ENCODE measurements at regions not wholly inside any gene's neighbourhood (a gene's known extent, or its start where the extent isn't known, plus 50 kb on each side); places are given as distances from the start of the nearest gene placed in this dataset.

- in situ Hi-C loops (cut with MboI) = no loop called here
Observed at GRCh38 chr1:182114627-182115023, 53.1 kb upstream of the ZNF648 start.

More at GRCh38 chr1:182114627-182115023, 53.1 kb upstream of the ZNF648 start:
- Histone ChIP-seq H2AFZ (ENCODE audit: low read depth, low read length) (0 out of 2 replicates have a peak overlapping the region, but pooled peaks have one; percentile 15), H3K9me1 (ENCODE audit: control insufficient read depth, insufficient read depth, low read length) (no peaks in the 10 kb centered on the region), H4K20me1 (replicated peaks; ENCODE audit: control insufficient read depth, insufficient read depth, low read length) (no peaks in the 10 kb centered on the region), H3K4me1 (replicated peaks in 1 of 2; ENCODE audit: control insufficient read depth in 2 of 2, insufficient read depth in 2 of 2, low read length in 2 of 2) (peaks cover 0 to 3% of the 10 kb centered on the region in 2 experiments; a peak in 3 of 5 replicates), H3K27ac (ENCODE audit: extremely low read depth, low read depth, low read length) (no peak overlapping the region), H3K9ac (ENCODE audit: insufficient read depth in 1 of 2, low read depth in 2 of 2, low read length in 2 of 2) (no peak overlapping the region), H3K79me2 (ENCODE audit: control insufficient read depth, insufficient read depth, low read length) (no peaks in the 10 kb centered on the region), H3K4me3 (no peak overlapping the region), H3K27me3 (ENCODE audit: control insufficient read depth in 2 of 2, insufficient read depth in 2 of 2, low read length in 2 of 2) (peaks cover 19 to 43% of the 10 kb centered on the region in 2 experiments), H3K4me2 (ENCODE audit: insufficient read depth, low read length) (peak overlapping the region; percentile 42; the same call in 1 of the 2 replicates), H3K36me3 (ENCODE audit: control insufficient read depth, insufficient read depth, low read length) (no peaks in the 10 kb centered on the region), H3K9me3 (replicated peaks; ENCODE audit: control insufficient read depth, insufficient read depth, low read depth, low read length) (no peaks in the 10 kb centered on the region)
- 2% methylated on average over 9 of the region's 9 CpGs for WGBS (ENCODE audit: insufficient coverage, low coverage, missing lambda C conversion rate)
- no TSS peak for BruUV-seq (replicated peaks)
- peak; percentile 52 for FAIRE-seq
- ChIA-PET POLR2A (interaction anchor here (0.8 to 1.0 kb wide), 4 partner anchors 16 to 282 kb away, joined by 3 to 4 read pairs (median 3); no protein-coding TSS in a partner anchor), CTCF (ENCODE audit: low intra/inter-chr PET ratio) (interaction anchor here (1.1 kb wide), 1 partner anchor 30 kb away, joined by 3 read pairs; no protein-coding TSS in a partner anchor)
- TF ChIP-seq ZNF79 (CRISPR knock-in tag; IDR thresholded peaks at IDR 0.05; ENCODE audit: low read depth) (no peak), ZNF639 (CRISPR knock-in tag; conservative IDR thresholded peaks at IDR 0.05 in 1 of 2, IDR thresholded peaks at IDR 0.05 in 1 of 2) (no peak), CBFA2T3 (IDR thresholded peaks at IDR 0.05) (peak; percentile 68), JUND (IDR thresholded peaks at IDR 0.05; ENCODE audit: borderline replicate concordance, low read depth, low read length) (0 out of 2 replicates have a peak, but pooled peaks have one; percentile 19), JUND (tag; IDR thresholded peaks at IDR 0.05; ENCODE audit: borderline replicate concordance, low read depth, low read length) (no peak), EP300 (IDR thresholded peaks at IDR 0.05; ENCODE audit: low read length) (peak; percentile 67), ZEB2 (IDR thresholded peaks at IDR 0.05) (peak; percentile 57; the same call in 1 of the 2 replicates), ZNF212 (CRISPR knock-in tag; IDR thresholded peaks at IDR 0.05) (no peak), CBFA2T2 (conservative IDR thresholded peaks at IDR 0.05) (peak; percentile 31), NR1H2 (CRISPR knock-in tag; IDR thresholded peaks at IDR 0.05) (no peak), ARID3A (IDR thresholded peaks at IDR 0.05; ENCODE audit: borderline replicate concordance, low read depth, low read length) (0 out of 2 replicates have a peak, but pooled peaks have one; percentile 20), ELF1 (tag; IDR thresholded peaks at IDR 0.05) (no peak), TEAD4 (IDR thresholded peaks at IDR 0.05; ENCODE audit: low read length) (peak; percentile 49; the same call in 1 of the 2 replicates), TEAD4 (CRISPR knock-in tag; IDR thresholded peaks at IDR 0.05; ENCODE audit: borderline replicate concordance) (no peak), CTBP1 (IDR thresholded peaks at IDR 0.05; ENCODE audit: borderline replicate concordance) (peak; percentile 33; the same call in 1 of the 2 replicates), PTTG1 (tag; IDR thresholded peaks at IDR 0.05; ENCODE audit: low read depth) (no peak), C11orf30 (IDR thresholded peaks at IDR 0.05; ENCODE audit: low read depth) (no peak), ESRRA (IDR thresholded peaks at IDR 0.05; ENCODE audit: borderline replicate concordance, low read depth) (peak; percentile 34; the same call in 1 of the 2 replicates)
- peak; percentile 79 for ATAC-seq
- intact Hi-C loops (cut with micrococcal nuclease) = no loop called here
- DNase-seq (ENCODE audit: extremely low read depth in 1 of 4, low spot score in 3 of 4) = peak; percentile 25 to 28 (median 26)

All from K562 (cell line).